ENCODE measurements at regions not wholly inside any gene's neighbourhood (a gene's known extent, or its start where the extent isn't known, plus 50 kb on each side); places are given as distances from the start of the nearest gene placed in this dataset.

DNA sequence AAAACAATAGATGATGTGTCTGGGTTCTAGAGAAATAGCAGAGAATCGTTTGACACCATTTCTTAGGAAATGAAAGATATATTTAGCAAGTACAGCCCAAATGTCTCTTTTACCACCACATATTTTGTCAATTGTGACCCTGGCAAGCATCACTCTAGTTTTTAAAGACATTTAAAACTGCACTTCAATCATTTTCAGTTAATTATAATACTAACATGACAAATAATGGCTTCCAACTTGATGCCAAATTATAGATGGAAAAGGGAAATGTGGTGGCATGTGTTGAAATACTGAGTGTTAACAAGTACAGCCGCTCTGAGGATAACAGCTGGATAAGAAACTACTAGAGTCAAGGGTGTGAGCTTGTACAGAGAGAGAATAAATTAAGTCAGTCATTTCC is 648.9 kb downstream of the FRK start (continued):
- no peak for TF ChIP-seq ZNF513 (CRISPR knock-in tag; conservative IDR thresholded peaks at IDR 0.05)
- no peak for TF ChIP-seq EED (CRISPR knock-in tag; IDR thresholded peaks at IDR 0.05)
- TF ChIP-seq ZNF652 (CRISPR knock-in tag; IDR thresholded peaks at IDR 0.05; ENCODE audit: borderline replicate concordance, low read depth): no peak
- no peak for TF ChIP-seq ZNF589 (CRISPR knock-in tag; conservative IDR thresholded peaks at IDR 0.05)

DNA sequence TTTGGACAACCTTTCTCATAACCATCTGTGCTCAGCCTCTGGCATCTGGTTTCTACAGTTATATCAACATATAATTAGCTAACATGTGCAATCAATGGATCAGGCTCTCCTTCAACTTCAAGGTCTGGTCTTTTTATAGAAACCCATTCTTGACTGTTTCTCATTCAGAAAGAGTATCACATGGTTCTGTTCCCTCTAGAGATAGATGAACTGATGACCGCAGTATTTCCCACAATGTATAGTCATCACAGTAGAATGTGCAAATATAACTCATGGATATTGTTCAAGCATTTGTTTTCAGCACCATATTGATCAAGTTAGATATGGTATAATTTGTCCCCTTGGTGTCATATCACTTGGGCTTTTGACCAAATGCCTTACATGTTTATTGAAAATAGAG is 656.2 kb downstream of the FRK start:
- H3K4me3 ChIP-seq (replicated peaks in 1 of 3; ENCODE audit: insufficient read depth in 1 of 3, low read depth in 2 of 3, low read length in 3 of 3): no peak overlapping the region
- FAIRE-seq: no peak
- H2AFZ ChIP-seq (ENCODE audit: low read length): no peak overlapping the region
- H3K4me1 ChIP-seq (ENCODE audit: insufficient read depth, low read length): no peaks in the 10 kb centered on the region
- H3K27ac ChIP-seq (ENCODE audit: extremely low read length, insufficient read depth, low read length): no peak overlapping the region
- no peaks in the 10 kb centered on the region for H3K36me3 ChIP-seq (replicated peaks in 1 of 2; ENCODE audit: control insufficient read depth in 1 of 2, insufficient read depth in 2 of 2, low read length in 2 of 2)
- BruUV-seq (replicated peaks): no TSS peak
- ATAC-seq: no peak
- no peaks in the 10 kb centered on the region for H3K79me2 ChIP-seq (ENCODE audit: insufficient read depth, low read length)
- H4K20me1 ChIP-seq (ENCODE audit: insufficient read depth, low read length): no peaks in the 10 kb centered on the region
- intact Hi-C loops (cut with micrococcal nuclease; ENCODE audit: unreplicated experiment) (no loop called here), in situ Hi-C loops (cut with HindIII; ENCODE audit: extremely low pct_ligation_motif_present, low pct_unique_long_range_greater_than_20kb) (no loop called here)
- 0% methylated on average over 1 of the region's 1 CpG for WGBS (ENCODE audit: low lambda C conversion rate)
- H3K27me3 ChIP-seq (ENCODE audit: control insufficient read depth in 1 of 2, insufficient read depth in 2 of 2, low read length in 2 of 2): no peaks in the 10 kb centered on the region
- H3K9ac ChIP-seq (ENCODE audit: insufficient read depth, low read depth, low read length): no peak overlapping the region
- DNase-seq (ENCODE audit: low spot score): no peak
- 0 out of 2 replicates have a peak, but pooled peaks cover 11% of the 10 kb centered on the region for H3K9me3 ChIP-seq (ENCODE audit: low read length)
- no peak overlapping the region for H3K4me2 ChIP-seq (ENCODE audit: low read depth, low read length)
- ChIA-PET CTCF (ENCODE audit: low intra/inter-chr PET ratio, low total read pairs) (no interaction called here), POLR2A (no interaction called here)
- no peak for TF ChIP-seq FUBP1 (CRISPR knock-in tag; IDR thresholded peaks at IDR 0.05; ENCODE audit: borderline replicate concordance)
- no peak for TF ChIP-seq SP5 (CRISPR knock-in tag; IDR thresholded peaks at IDR 0.05; ENCODE audit: borderline replicate concordance, low read depth)
- TF ChIP-seq STAT6 (CRISPR knock-in tag; IDR thresholded peaks at IDR 0.05; ENCODE audit: borderline replicate concordance): no peak
- TF ChIP-seq ZFP90 (CRISPR knock-in tag; IDR thresholded peaks at IDR 0.05; ENCODE audit: borderline replicate concordance): no peak
- no peak for TF ChIP-seq GTF2F1 (IDR thresholded peaks at IDR 0.05; ENCODE audit: low read length)
- TF ChIP-seq SOX5 (CRISPR knock-in tag; IDR thresholded peaks at IDR 0.05; ENCODE audit: borderline replicate concordance): no peak
- TF ChIP-seq, protein P1, sequence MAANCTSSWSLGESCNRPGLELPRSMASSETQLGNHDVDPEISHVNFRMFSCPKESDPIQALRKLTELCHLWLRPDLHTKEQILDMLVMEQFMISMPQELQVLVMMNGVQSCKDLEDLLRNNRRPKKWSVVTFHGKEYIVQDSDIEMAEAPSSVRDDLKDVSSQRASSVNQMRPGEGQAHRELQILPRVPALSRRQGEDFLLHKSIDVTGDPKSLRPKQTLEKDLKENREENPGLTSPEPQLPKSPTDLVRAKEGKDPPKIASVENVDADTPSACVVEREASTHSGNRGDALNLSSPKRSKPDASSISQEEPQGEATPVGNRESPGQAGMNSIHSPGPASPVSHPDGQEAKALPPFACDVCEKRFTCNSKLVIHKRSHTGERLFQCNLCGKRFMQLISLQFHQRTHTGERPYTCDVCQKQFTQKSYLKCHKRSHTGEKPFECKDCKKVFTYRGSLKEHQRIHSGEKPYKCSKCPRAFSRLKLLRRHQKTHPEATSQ (CRISPR knock-in tag; IDR thresholded peaks at IDR 0.05; ENCODE audit: borderline replicate concordance): no peak
- TF ChIP-seq ARID2 (CRISPR knock-in tag; IDR thresholded peaks at IDR 0.05; ENCODE audit: borderline replicate concordance): no peak
- TF ChIP-seq THAP9 (CRISPR knock-in tag; IDR thresholded peaks at IDR 0.05; ENCODE audit: borderline replicate concordance): no peak

All from HepG2 (cell line).